B cell (primary cell): ENCODE measurements at regions not wholly inside any gene's neighbourhood (a gene's known extent, or its start where the extent isn't known, plus 50 kb on each side); places are given as distances from the start of the nearest gene placed in this dataset.

ENCODE experiments used
- EZH2 ChIP-seq: IDR thresholded peaks from 2 replicates; pipeline ENCODE4 v1.6.1; 2012; ENCODE audit warnings: borderline replicate concordance, low read depth, mild to moderate bottlenecking, moderate library complexity, low read length; ENCODE audit not compliant: insufficient read depth, poor library complexity, severe bottlenecking
- TF ChIP-seq, protein P1 (sequence below): fragments of 200-600 bp; IDR thresholded peaks from one replicate; pipeline ENCODE4 v1.8.0; 2022; ENCODE audit warnings: antibody characterized with exemption, mild to moderate bottlenecking

DNA sequence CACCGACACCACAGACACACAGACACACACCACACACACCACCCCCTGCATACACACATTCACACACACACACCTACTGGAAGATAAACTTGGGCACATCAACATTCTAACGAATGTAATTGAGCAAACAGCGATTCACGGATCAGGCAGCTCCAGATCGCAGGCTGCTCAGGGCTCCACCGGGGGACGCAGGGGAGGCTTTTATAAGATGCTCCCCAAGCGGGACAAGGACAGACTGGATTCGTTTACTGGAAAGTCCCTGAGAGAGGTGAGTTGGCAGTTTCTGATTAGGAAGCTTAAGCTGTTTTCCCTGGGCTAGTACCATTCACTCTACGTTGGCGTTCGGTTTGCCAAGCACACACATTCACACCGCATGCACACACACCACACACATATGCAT lies 281.3 kb downstream of the IRF8 start:
- TF ChIP-seq, protein P1, sequence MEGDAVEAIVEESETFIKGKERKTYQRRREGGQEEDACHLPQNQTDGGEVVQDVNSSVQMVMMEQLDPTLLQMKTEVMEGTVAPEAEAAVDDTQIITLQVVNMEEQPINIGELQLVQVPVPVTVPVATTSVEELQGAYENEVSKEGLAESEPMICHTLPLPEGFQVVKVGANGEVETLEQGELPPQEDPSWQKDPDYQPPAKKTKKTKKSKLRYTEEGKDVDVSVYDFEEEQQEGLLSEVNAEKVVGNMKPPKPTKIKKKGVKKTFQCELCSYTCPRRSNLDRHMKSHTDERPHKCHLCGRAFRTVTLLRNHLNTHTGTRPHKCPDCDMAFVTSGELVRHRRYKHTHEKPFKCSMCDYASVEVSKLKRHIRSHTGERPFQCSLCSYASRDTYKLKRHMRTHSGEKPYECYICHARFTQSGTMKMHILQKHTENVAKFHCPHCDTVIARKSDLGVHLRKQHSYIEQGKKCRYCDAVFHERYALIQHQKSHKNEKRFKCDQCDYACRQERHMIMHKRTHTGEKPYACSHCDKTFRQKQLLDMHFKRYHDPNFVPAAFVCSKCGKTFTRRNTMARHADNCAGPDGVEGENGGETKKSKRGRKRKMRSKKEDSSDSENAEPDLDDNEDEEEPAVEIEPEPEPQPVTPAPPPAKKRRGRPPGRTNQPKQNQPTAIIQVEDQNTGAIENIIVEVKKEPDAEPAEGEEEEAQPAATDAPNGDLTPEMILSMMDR = no peak
- no peak for TF ChIP-seq EZH2
